Astrocyte (in vitro differentiated cells and primary cell): ENCODE measurements at regions not wholly inside any gene's neighbourhood (a gene's known extent, or its start where the extent isn't known, plus 50 kb on each side); places are given as distances from the start of the nearest gene placed in this dataset.

Source experiments
- DNase-seq: peaks from one replicate; pipeline ENCODE4 v3.0.0-alpha.2; 2010; ENCODE audit warnings: low read depth
- FAIRE-seq: peaks from 2 replicates; lab custom pipeline; 2011; peaks lifted over from hg19 to GRCh38; lab: Jason Lieb, UNC
- H2AFZ ChIP-seq: 2 replicates; pipeline ENCODE4 v1.6.0; 2012; ENCODE audit warnings: low read depth, low read length, inconsistent platforms
- H3K27ac ChIP-seq: 2 replicates; pipeline ENCODE4 v1.5.1; 2011; ENCODE audit warnings: low read depth, low read length, inconsistent platforms
- H3K27me3 ChIP-seq: 2 replicates; pipeline ENCODE4 v1.6.0; 2011; ENCODE audit warnings: low read length, inconsistent platforms; ENCODE audit not compliant: insufficient read depth
- H3K36me3 ChIP-seq: 2 replicates; pipeline ENCODE4 v1.5.1; 2011; ENCODE audit warnings: low read length, inconsistent platforms; ENCODE audit not compliant: insufficient read depth
- H3K4me1 ChIP-seq: 2 replicates; pipeline ENCODE4 v1.5.1; 2011; ENCODE audit warnings: low read length, inconsistent platforms; ENCODE audit not compliant: insufficient read depth
- H3K4me2 ChIP-seq: 2 replicates; pipeline ENCODE4 v1.6.0; 2012; ENCODE audit warnings: low read length, inconsistent platforms
- H3K4me3 ChIP-seq: 2 replicates; pipeline ENCODE4 v1.5.1; 2011; ENCODE audit warnings: low read depth, mild to moderate bottlenecking, low read length, inconsistent platforms; ENCODE audit not compliant: insufficient read depth
- H3K79me2 ChIP-seq: 2 replicates; pipeline ENCODE4 v1.6.0; 2012; ENCODE audit warnings: mild to moderate bottlenecking, low read length, inconsistent platforms; ENCODE audit not compliant: insufficient read depth
- H3K9ac ChIP-seq: 2 replicates; pipeline ENCODE4 v1.6.0; 2012; ENCODE audit warnings: mild to moderate bottlenecking, low read length, inconsistent platforms
- H3K9me3 ChIP-seq: 2 replicates; pipeline ENCODE4 v1.5.1; 2012; ENCODE audit warnings: low read depth, mild to moderate bottlenecking, low read length, inconsistent platforms; ENCODE audit not compliant: insufficient read depth
- H4K20me1 ChIP-seq: 2 replicates; pipeline ENCODE4 v1.6.0; 2012; ENCODE audit warnings: low read length, inconsistent platforms; ENCODE audit not compliant: insufficient read depth
- H3K27ac Mint-ChIP-seq: one replicate; pipeline ENCODE4 v1.8.0; 2021; ENCODE audit warnings: mild to moderate bottlenecking, mixed read lengths; ENCODE audit not compliant: unreplicated experiment
- H3K27me3 Mint-ChIP-seq: one replicate; pipeline ENCODE4 v1.8.0; 2021; ENCODE audit warnings: low read depth, mixed read lengths; ENCODE audit not compliant: unreplicated experiment
- H3K36me3 Mint-ChIP-seq: one replicate; pipeline ENCODE4 v1.8.0; 2021; ENCODE audit warnings: low read depth, mixed read lengths; ENCODE audit not compliant: unreplicated experiment
- H3K4me1 Mint-ChIP-seq: one replicate; pipeline ENCODE4 v1.8.0; 2021; ENCODE audit warnings: low read depth, mixed read lengths; ENCODE audit not compliant: unreplicated experiment
- H3K4me3 Mint-ChIP-seq: one replicate; pipeline ENCODE4 v1.8.0; 2021; ENCODE audit warnings: mild to moderate bottlenecking, moderate library complexity, mixed read lengths; ENCODE audit not compliant: unreplicated experiment
- H3K9me3 Mint-ChIP-seq: one replicate; pipeline ENCODE4 v1.8.0; 2021; ENCODE audit warnings: mild to moderate bottlenecking, mixed read lengths; ENCODE audit not compliant: unreplicated experiment
- CTCF ChIP-seq: IDR thresholded peaks from 2 replicates; pipeline ENCODE4 v1.5.1; 2011; ENCODE audit warnings: low read depth, mild to moderate bottlenecking, inconsistent platforms, low read length, moderate library complexity; ENCODE audit not compliant: insufficient read depth
- EZH2 ChIP-seq: IDR thresholded peaks from 2 replicates; pipeline ENCODE4 v1.6.1; 2012; ENCODE audit warnings: mild to moderate bottlenecking, low read length, inconsistent platforms; ENCODE audit not compliant: insufficient read depth

GRCh38 chr4:117574085-117574484 lies 460.2 kb upstream of the NDST3 start:
- H3K4me2 ChIP-seq: no peak overlapping the region
- DNase-seq: no peak
- TF ChIP-seq CTCF (no peak), EZH2 (no peak)
- no peak for FAIRE-seq
- H3K27ac Mint-ChIP-seq: no peak overlapping the region
- no peak overlapping the region for H3K4me3 Mint-ChIP-seq
- no peaks in the 10 kb centered on the region for H3K36me3 Mint-ChIP-seq
- H3K36me3 ChIP-seq: no peaks in the 10 kb centered on the region
- H3K9me3 Mint-ChIP-seq: no peaks in the 10 kb centered on the region
- H3K4me3 ChIP-seq: no peak overlapping the region
- no peaks in the 10 kb centered on the region for H3K9me3 ChIP-seq
- H3K79me2 ChIP-seq: no peaks in the 10 kb centered on the region
- peaks cover 16% of the 10 kb centered on the region for H3K4me1 Mint-ChIP-seq
- H3K27me3 ChIP-seq: no peaks in the 10 kb centered on the region
- no peaks in the 10 kb centered on the region for H4K20me1 ChIP-seq
- H3K4me1 ChIP-seq: no peaks in the 10 kb centered on the region
- H3K27ac ChIP-seq: no peak overlapping the region
- H2AFZ ChIP-seq: no peak overlapping the region
- no peaks in the 10 kb centered on the region for H3K27me3 Mint-ChIP-seq
- no peak overlapping the region for H3K9ac ChIP-seq

DNA sequence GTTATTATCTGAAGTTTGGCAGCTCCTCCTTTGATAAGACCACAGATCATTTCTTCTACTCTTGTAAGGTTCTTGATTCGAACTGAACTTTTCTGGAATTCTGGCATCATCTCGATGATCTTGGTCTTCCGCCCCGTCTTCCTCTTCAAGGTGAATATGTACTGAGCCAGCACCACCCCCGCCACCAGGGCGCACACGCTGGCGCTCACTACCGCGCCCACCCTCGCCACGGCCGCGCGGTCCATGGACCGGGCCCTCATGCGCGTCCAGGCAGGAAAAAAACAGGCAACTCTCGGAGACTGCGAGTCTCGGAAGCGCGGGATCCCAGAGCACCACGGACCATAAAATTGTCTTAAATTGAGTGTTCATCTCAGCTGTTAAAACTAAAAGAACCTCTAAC lies 458.4 kb upstream of the NDST3 start:
- DNase-seq (no peak), FAIRE-seq (no peak)
- Histone ChIP-seq H2AFZ (no peak overlapping the region), H3K4me3 (no peak overlapping the region), H3K36me3 (no peaks in the 10 kb centered on the region), H3K9me3 (no peaks in the 10 kb centered on the region), H3K4me1 (no peaks in the 10 kb centered on the region), H3K27me3 (no peaks in the 10 kb centered on the region), H3K27ac (no peak overlapping the region), H3K9ac (no peak overlapping the region), H3K4me2 (no peak overlapping the region), H4K20me1 (no peaks in the 10 kb centered on the region), H3K79me2 (no peaks in the 10 kb centered on the region)
- Mint-ChIP-seq H3K9me3 (no peaks in the 10 kb centered on the region), H3K27ac (no peak overlapping the region), H3K27me3 (no peaks in the 10 kb centered on the region), H3K36me3 (no peaks in the 10 kb centered on the region), H3K4me1 (peaks cover 16% of the 10 kb centered on the region), H3K4me3 (no peak overlapping the region)
- TF ChIP-seq CTCF (no peak), EZH2 (no peak)

GRCh38 chr4:117577686-117578311 lies 456.5 kb upstream of the NDST3 start:
- Mint-ChIP-seq H3K36me3 (no peaks in the 10 kb centered on the region), H3K9me3 (peaks cover 2% of the 10 kb centered on the region), H3K4me3 (no peak overlapping the region), H3K27me3 (no peaks in the 10 kb centered on the region), H3K27ac (peak overlapping the region; percentile 16), H3K4me1 (peaks cover 16% of the 10 kb centered on the region)
- H3K36me3 ChIP-seq: no peaks in the 10 kb centered on the region
- no peak overlapping the region for H3K4me3 ChIP-seq
- H4K20me1 ChIP-seq: no peaks in the 10 kb centered on the region
- DNase-seq: peak; percentile 22
- FAIRE-seq: no peak
- H3K4me2 ChIP-seq: no peak overlapping the region
- H3K27ac ChIP-seq: no peak overlapping the region
- no peaks in the 10 kb centered on the region for H3K4me1 ChIP-seq
- TF ChIP-seq EZH2 (no peak), CTCF (no peak)
- no peaks in the 10 kb centered on the region for H3K9me3 ChIP-seq
- H2AFZ ChIP-seq: no peak overlapping the region
- H3K27me3 ChIP-seq: no peaks in the 10 kb centered on the region
- no peaks in the 10 kb centered on the region for H3K79me2 ChIP-seq
- H3K9ac ChIP-seq: no peak overlapping the region
